ENCODE measurements at regions not wholly inside any gene's neighbourhood (a gene's known extent, or its start where the extent isn't known, plus 50 kb on each side); places are given as distances from the start of the nearest gene placed in this dataset.

DNA sequence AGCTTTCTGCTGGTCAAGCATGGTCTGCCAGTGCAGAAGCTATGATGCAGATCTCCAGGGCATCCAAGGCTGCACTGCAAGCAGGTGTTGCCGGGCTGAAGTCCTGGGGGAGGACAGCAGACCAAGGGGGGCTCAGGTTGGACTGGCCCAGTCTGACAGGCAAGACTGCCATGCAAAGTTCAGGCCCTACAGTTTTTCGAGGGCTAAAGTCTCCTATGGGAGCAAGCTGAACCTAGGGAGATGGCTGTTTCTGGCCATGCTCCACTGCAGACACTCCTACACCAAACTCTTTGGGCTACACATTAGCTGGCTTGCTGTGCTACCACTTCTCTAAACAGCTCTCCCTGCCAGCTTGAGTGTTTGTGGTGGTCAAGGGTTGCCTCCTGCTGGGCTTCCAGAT is 130.0 kb upstream of the SYNCRIP start:
- DNase-seq (ENCODE audit: low read depth): no peak
- TF ChIP-seq, protein P1, sequence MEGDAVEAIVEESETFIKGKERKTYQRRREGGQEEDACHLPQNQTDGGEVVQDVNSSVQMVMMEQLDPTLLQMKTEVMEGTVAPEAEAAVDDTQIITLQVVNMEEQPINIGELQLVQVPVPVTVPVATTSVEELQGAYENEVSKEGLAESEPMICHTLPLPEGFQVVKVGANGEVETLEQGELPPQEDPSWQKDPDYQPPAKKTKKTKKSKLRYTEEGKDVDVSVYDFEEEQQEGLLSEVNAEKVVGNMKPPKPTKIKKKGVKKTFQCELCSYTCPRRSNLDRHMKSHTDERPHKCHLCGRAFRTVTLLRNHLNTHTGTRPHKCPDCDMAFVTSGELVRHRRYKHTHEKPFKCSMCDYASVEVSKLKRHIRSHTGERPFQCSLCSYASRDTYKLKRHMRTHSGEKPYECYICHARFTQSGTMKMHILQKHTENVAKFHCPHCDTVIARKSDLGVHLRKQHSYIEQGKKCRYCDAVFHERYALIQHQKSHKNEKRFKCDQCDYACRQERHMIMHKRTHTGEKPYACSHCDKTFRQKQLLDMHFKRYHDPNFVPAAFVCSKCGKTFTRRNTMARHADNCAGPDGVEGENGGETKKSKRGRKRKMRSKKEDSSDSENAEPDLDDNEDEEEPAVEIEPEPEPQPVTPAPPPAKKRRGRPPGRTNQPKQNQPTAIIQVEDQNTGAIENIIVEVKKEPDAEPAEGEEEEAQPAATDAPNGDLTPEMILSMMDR (IDR thresholded peaks at IDR 0.05; ENCODE audit: control insufficient read depth, insufficient read depth, low read depth, low read length, missing control alignments): no peak
- no peak overlapping the region for H3K4me3 ChIP-seq (ENCODE audit: control insufficient read depth, low read depth, low read length)

DNA sequence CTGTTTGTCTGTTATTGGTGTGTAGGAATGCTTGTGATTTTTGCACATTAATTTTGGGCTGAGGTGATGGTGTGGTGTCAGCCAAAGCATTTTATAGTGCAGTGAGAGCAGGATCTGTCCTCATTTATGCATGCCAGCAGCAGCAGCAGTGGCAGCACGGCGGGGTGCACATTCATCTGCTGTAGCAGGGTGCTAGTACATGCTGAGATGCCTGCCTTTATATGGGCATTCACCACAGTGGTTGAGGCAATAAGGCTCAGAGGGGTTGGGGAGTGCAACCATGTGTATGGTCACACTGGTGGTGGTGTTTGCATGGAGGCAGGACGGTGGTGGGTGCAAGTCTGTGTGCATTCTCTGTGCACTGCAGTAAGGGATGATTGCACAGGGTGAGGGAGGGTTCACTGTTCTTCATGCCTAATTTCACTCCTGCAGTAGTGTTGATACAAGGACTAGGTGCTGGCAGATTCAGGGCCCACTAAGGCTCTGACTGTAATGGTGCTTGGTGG is 129.3 kb upstream of the SYNCRIP start:
- no peak overlapping the region for H3K4me3 ChIP-seq (ENCODE audit: control insufficient read depth, low read depth, low read length)
- TF ChIP-seq, protein P1 (IDR thresholded peaks at IDR 0.05; ENCODE audit: control insufficient read depth, insufficient read depth, low read depth, low read length, missing control alignments): no peak
- no peak for DNase-seq (ENCODE audit: low read depth)

DNA sequence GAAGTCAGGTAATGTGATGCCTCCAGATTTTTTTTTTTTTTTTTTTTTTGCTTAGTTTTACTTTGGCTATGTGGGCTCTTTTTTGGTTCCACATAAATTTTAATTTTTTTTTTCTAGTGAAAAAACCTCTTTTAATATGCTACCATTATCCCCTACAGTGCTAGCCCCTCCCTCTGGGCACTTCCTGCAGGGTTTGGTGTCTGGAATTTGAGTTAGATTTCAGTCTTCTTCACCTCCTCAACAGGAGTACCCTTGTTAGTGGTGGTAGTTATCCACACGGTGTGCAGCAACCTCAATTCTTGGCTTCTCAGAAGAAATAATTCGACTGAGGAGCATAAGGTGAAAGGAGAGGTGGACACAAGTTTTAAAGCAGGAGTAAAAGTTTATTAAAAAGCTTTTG is 128.8 kb upstream of the SYNCRIP start:
- DNase-seq (ENCODE audit: low read depth): no peak
- no peak overlapping the region for H3K4me3 ChIP-seq (ENCODE audit: control insufficient read depth, low read depth, low read length)
- TF ChIP-seq, protein P1 (IDR thresholded peaks at IDR 0.05; ENCODE audit: control insufficient read depth, insufficient read depth, low read depth, low read length, missing control alignments): no peak

DNA sequence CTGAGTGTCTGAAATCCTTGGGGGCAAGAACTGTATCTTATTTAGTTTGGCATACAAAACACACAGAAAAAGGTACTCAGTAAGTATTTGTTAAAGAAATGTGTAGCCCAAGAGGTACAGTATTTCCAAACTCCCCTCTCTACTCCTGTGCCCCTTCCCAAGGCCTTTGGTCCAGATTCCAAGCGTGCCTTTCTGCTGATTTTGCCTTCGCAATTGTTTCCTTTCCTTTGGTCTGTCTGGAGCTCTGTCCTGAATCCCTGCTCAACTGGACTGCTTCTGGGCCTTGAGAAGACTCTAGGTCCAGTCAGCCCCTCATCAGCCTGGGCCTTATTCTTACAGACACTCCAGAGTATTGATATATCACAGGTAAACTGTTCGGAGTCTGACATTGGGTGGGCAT is 122.2 kb upstream of the SYNCRIP start:
- TF ChIP-seq, protein P1 (IDR thresholded peaks at IDR 0.05; ENCODE audit: control insufficient read depth, insufficient read depth, low read depth, low read length, missing control alignments): no peak
- DNase-seq (ENCODE audit: low read depth): no peak
- no peak overlapping the region for H3K4me3 ChIP-seq (ENCODE audit: control insufficient read depth, low read depth, low read length)

DNA sequence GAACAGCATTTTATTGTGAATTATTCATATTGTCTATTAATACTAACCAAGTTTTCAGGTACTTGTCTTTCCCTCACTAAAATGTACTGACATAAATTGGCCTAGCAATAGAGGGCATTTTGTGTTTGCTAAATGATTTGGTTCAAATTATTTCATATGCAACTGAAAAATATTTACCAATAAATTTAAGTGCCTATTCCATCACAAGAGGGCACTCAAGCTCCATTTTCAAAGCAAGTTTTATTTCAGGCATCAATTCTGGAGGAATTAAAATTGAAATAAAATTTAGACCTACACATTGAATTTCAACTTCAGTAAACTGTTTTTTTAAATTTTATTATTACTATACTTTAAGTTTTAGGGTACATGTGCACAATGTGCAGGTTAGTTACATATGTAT is 114.3 kb upstream of the SYNCRIP start:
- DNase-seq (ENCODE audit: low read depth): peak; percentile 4
- H3K4me3 ChIP-seq (ENCODE audit: control insufficient read depth, low read depth, low read length): no peak overlapping the region
- TF ChIP-seq, protein P1 (IDR thresholded peaks at IDR 0.05; ENCODE audit: control insufficient read depth, insufficient read depth, low read depth, low read length, missing control alignments): peak; percentile 45

DNA sequence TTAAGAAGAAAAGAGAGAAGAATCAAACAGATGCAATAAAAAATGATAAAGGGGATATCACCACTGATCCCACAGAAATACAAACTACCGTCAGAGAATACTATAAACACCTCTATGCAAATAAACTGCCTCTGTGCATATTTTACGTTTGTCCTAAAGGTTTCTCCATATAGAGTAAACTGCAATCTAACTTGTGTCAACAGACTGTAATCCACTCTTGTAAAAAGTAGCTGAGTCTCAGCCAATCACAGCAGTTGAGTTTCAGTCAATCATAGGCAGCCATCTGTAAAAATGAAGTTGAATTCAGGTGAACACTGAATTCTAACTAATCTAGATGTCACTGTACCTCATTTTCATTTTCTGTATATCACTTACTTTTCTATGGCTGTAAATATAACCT is 112.2 kb upstream of the SYNCRIP start:
- no peak for DNase-seq (ENCODE audit: low read depth)
- TF ChIP-seq, protein P1 (IDR thresholded peaks at IDR 0.05; ENCODE audit: control insufficient read depth, insufficient read depth, low read depth, low read length, missing control alignments): no peak
- no peak overlapping the region for H3K4me3 ChIP-seq (ENCODE audit: control insufficient read depth, low read depth, low read length)

DNA sequence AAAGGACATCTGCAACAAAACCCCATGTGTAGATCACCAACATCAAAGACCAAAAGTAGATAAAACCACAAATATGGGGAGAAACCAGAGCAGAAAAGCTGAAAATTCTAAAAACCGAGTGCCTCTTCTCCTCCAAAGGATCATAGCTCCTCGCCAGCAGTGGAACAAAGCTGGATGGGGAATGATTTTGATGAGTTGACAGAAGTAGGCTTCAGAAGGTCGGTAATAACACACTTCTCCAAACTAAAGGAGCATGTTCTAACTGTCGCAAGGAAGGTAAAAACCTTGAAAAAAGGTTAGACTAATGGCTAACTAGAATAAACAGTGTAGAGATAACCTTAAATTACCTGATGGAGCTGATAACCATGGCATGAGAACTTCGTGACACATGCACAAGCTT is 109.9 kb upstream of the SYNCRIP start:
- no peak for DNase-seq (ENCODE audit: low read depth)
- H3K4me3 ChIP-seq (ENCODE audit: control insufficient read depth, low read depth, low read length): no peak overlapping the region
- TF ChIP-seq, protein P1 (IDR thresholded peaks at IDR 0.05; ENCODE audit: control insufficient read depth, insufficient read depth, low read depth, low read length, missing control alignments): no peak

Data from AG09309 (cell line).